OCI-LY3 (cell line): ENCODE measurements at regions not wholly inside any gene's neighbourhood (a gene's known extent, or its start where the extent isn't known, plus 50 kb on each side); places are given as distances from the start of the nearest gene placed in this dataset.

ENCODE experiments used
- H2AFZ ChIP-seq: fragments of 200-600, 300-600 bp; shearing (Covaris generic); 2 replicates; pipeline ENCODE4 v1.6.0; 2014; ENCODE audit warnings: antibody characterized with exemption, low read depth, low read length
- H3K27ac ChIP-seq: fragments of 200-600, 300-600 bp; sonication (generic); 2 replicates; pipeline ENCODE4 v1.5.1; 2014; ENCODE audit warnings: mild to moderate bottlenecking, low read length, moderate library complexity, mixed read lengths
- H3K27me3 ChIP-seq: fragments of 200-600, 300-600 bp; sonication (generic); 2 replicates; pipeline ENCODE4 v1.6.1; 2014; ENCODE audit warnings: low read depth, low read length, mixed read lengths
- H3K36me3 ChIP-seq: fragments of 200-600, 300-600 bp; sonication (generic); replicated peaks from 2 replicates; pipeline ENCODE3; 2014; ENCODE audit warnings: low read depth, low read length, mixed read lengths
- H3K4me1 ChIP-seq: fragments of 300-600, 200-600 bp; sonication (generic); 2 replicates; pipeline ENCODE4 v1.6.1; 2014; ENCODE audit warnings: low read length, mixed read lengths
- H3K4me2 ChIP-seq: fragments of 200-600, 300-600 bp; sonication (generic); 2 replicates; pipeline ENCODE4 v1.6.1; 2014; ENCODE audit warnings: low read length, mixed read lengths
- H3K4me3 ChIP-seq: fragments of 300-600, 200-600 bp; sonication (generic); 2 replicates; pipeline ENCODE4 v1.5.1; 2014; ENCODE audit warnings: antibody characterized with exemption, mild to moderate bottlenecking, low read length, moderate library complexity
- H3K79me2 ChIP-seq: fragments of 300-600, 200-600 bp; shearing (Covaris generic); 2 replicates; pipeline ENCODE4 v1.6.1; 2014; ENCODE audit warnings: mild to moderate bottlenecking, low read length, mixed read lengths
- H3K9ac ChIP-seq: fragments of 300-600, 200-600 bp; shearing (Covaris generic); 2 replicates; pipeline ENCODE4 v1.6.0; 2014; ENCODE audit warnings: mild to moderate bottlenecking, low read length, moderate library complexity
- H3K9me3 ChIP-seq: fragments of 200-600, 300-600 bp; shearing (Covaris generic); 2 replicates; pipeline ENCODE4 v1.6.1; 2014; ENCODE audit warnings: low read length, mixed read lengths; ENCODE audit not compliant: insufficient read depth
- H4K20me1 ChIP-seq: fragments of 200-600, 300-600 bp; sonication (generic); 2 replicates; pipeline ENCODE4 v1.6.1; 2016; ENCODE audit warnings: low read length, mixed read lengths; ENCODE audit not compliant: insufficient read depth
- EZH2phosphoT487 ChIP-seq: fragments of 200-600 bp; shearing (Covaris generic); IDR thresholded peaks from 2 replicates; pipeline ENCODE4 v1.6.1; 2018; ENCODE audit warnings: antibody characterized with exemption, mixed run types, low read depth
- TF ChIP-seq, protein P1 (sequence below): fragments of 200-600, 300-600 bp; sonication (generic); IDR thresholded peaks from 2 replicates; pipeline ENCODE4 v1.5.1; 2014; ENCODE audit warnings: antibody characterized with exemption, low read length, low read depth

- no peaks in the 10 kb centered on the region for H3K27me3 ChIP-seq
- no peak overlapping the region for H3K9ac ChIP-seq
- H2AFZ ChIP-seq, result no peak overlapping the region; the same call in 1 of the 2 replicates
- H3K4me1 ChIP-seq, result no peaks in the 10 kb centered on the region
- no peaks in the 10 kb centered on the region for H3K36me3 ChIP-seq
- no peaks in the 10 kb centered on the region for H3K9me3 ChIP-seq
- H4K20me1 ChIP-seq, result no peaks in the 10 kb centered on the region
- H3K4me2 ChIP-seq, result no peak overlapping the region
- no peak overlapping the region for H3K4me3 ChIP-seq
- H3K79me2 ChIP-seq, result no peaks in the 10 kb centered on the region
- TF ChIP-seq, protein P1, sequence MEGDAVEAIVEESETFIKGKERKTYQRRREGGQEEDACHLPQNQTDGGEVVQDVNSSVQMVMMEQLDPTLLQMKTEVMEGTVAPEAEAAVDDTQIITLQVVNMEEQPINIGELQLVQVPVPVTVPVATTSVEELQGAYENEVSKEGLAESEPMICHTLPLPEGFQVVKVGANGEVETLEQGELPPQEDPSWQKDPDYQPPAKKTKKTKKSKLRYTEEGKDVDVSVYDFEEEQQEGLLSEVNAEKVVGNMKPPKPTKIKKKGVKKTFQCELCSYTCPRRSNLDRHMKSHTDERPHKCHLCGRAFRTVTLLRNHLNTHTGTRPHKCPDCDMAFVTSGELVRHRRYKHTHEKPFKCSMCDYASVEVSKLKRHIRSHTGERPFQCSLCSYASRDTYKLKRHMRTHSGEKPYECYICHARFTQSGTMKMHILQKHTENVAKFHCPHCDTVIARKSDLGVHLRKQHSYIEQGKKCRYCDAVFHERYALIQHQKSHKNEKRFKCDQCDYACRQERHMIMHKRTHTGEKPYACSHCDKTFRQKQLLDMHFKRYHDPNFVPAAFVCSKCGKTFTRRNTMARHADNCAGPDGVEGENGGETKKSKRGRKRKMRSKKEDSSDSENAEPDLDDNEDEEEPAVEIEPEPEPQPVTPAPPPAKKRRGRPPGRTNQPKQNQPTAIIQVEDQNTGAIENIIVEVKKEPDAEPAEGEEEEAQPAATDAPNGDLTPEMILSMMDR, result no peak
- TF ChIP-seq EZH2phosphoT487, result no peak
- no peak overlapping the region for H3K27ac ChIP-seq
Measured at GRCh38 chr7:115782696-115783490, 247.7 kb downstream of the TFEC start.

DNA sequence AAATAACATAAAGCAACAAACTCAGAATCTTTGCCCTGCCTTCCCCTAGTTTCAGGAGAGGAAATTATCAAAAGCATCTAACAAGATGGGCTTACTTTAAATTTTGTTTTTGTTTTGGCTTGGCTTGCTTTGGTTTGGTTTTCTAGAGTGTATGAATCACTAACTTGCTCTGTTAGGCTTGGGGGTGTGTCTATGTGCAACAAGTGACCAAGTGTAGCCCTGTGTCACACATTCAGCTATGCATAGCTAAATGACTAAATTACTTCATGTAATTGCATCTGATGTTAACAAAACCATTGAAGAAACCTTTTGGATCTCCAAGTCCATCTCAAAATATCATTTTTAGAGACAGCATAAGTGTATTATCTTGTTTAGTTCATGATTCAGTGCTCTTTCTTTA is 251.0 kb downstream of the TFEC start:
- Histone ChIP-seq H2AFZ (no peak overlapping the region), H3K79me2 (no peaks in the 10 kb centered on the region), H3K27me3 (no peaks in the 10 kb centered on the region), H3K4me3 (no peak overlapping the region), H4K20me1 (no peaks in the 10 kb centered on the region), H3K9me3 (no peaks in the 10 kb centered on the region), H3K36me3 (no peaks in the 10 kb centered on the region), H3K9ac (no peak overlapping the region), H3K27ac (no peak overlapping the region), H3K4me1 (no peaks in the 10 kb centered on the region), H3K4me2 (no peak overlapping the region)
- TF ChIP-seq, protein P1, result no peak
- TF ChIP-seq EZH2phosphoT487, result no peak

DNA sequence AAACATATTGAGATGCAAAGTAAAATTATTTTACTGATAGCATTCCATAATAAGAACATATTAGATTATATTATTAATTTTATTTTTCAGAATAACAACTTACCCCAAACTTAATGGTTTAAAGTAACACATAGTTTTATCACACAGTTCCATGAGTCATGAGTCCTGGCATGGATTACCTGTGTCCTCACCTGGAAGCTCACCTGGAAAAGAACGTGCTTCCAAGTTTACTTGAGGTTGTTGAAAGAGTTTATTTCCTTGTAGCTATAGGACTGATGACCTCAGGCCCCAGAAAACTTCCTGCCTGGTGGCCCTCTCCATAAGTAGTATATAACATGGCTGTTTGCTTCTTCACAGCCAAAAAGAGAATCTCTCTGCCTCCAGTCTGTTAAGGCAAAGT is 254.6 kb downstream of the TFEC start:
- Histone ChIP-seq H3K9me3 (no peaks in the 10 kb centered on the region), H3K36me3 (no peaks in the 10 kb centered on the region), H3K4me1 (peaks cover 9% of the 10 kb centered on the region), H3K9ac (no peak overlapping the region), H3K27ac (no peak overlapping the region), H3K79me2 (no peaks in the 10 kb centered on the region), H2AFZ (no peak overlapping the region), H4K20me1 (no peaks in the 10 kb centered on the region), H3K27me3 (no peaks in the 10 kb centered on the region), H3K4me2 (no peak overlapping the region), H3K4me3 (no peak overlapping the region)
- TF ChIP-seq, protein P1, result no peak
- no peak for TF ChIP-seq EZH2phosphoT487

GRCh38 chr7:115763347-115763746 is 267.2 kb downstream of the TFEC start:
- Histone ChIP-seq H3K4me1 (no peaks in the 10 kb centered on the region), H3K79me2 (no peaks in the 10 kb centered on the region), H2AFZ (no peak overlapping the region), H3K4me3 (no peak overlapping the region), H4K20me1 (no peaks in the 10 kb centered on the region), H3K27ac (no peak overlapping the region), H3K4me2 (no peak overlapping the region), H3K9me3 (no peaks in the 10 kb centered on the region), H3K36me3 (no peaks in the 10 kb centered on the region), H3K9ac (no peak overlapping the region), H3K27me3 (no peaks in the 10 kb centered on the region)
- TF ChIP-seq, protein P1, result no peak
- no peak for TF ChIP-seq EZH2phosphoT487
